ENCODE measurements at regions not wholly inside any gene's neighbourhood (a gene's known extent, or its start where the extent isn't known, plus 50 kb on each side); places are given as distances from the start of the nearest gene placed in this dataset.

GRCh38 chr18:73966954-73967353 lies 180.7 kb downstream of the FBXO15 start:
- POLR2A ChIA-PET, result no interaction called here
- H3K4me1 Mint-ChIP-seq (ENCODE audit: insufficient read depth, unreplicated experiment), result no peaks in the 10 kb centered on the region
- TF ChIP-seq CTCF (IDR thresholded peaks at IDR 0.05; ENCODE audit: unreplicated experiment), result no peak
- no peaks in the 10 kb centered on the region for H3K27me3 Mint-ChIP-seq (ENCODE audit: insufficient read depth, unreplicated experiment)
- CTCF ChIA-PET, result no interaction called here
- intact Hi-C loops (cut with micrococcal nuclease), result no loop called here
- H3K36me3 Mint-ChIP-seq (ENCODE audit: insufficient read depth, unreplicated experiment), result no peaks in the 10 kb centered on the region
- H3K9me3 Mint-ChIP-seq (ENCODE audit: unreplicated experiment), result peaks cover 7% of the 10 kb centered on the region
- H3K27ac Mint-ChIP-seq (ENCODE audit: low read depth, unreplicated experiment), result no peak overlapping the region
- no peak for DNase-seq (ENCODE audit: unreplicated experiment)
- BruUV-seq (replicated peaks), result no TSS peak
- H3K4me3 Mint-ChIP-seq (ENCODE audit: unreplicated experiment), result no peak overlapping the region

DNA sequence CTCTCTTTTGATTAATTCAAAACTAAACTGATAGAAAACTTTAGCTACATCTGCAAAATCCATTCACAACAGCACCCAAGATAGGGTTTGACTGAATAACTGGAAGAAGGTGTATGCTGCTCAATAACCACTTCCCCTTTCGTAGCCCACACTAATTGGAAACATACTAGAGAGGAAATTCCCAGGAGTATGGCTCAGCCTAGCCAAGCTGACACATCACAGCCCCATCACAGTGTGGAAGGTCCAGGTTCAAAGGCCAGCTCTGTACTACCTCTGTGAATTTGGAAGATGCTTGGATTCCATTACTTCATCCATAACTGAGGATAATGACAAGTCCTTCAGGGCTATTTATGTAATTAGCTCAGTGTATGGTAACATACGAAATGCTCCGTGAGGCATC lies 185.4 kb downstream of the FBXO15 start:
- H3K4me1 Mint-ChIP-seq (ENCODE audit: insufficient read depth, unreplicated experiment), result no peaks in the 10 kb centered on the region
- H3K27ac Mint-ChIP-seq (ENCODE audit: low read depth, unreplicated experiment), result no peak overlapping the region
- ChIA-PET POLR2A (interaction anchor here (0.7 kb wide), 1 partner anchor 143 kb away, joined by 3 read pairs; no protein-coding TSS in a partner anchor), CTCF (interaction anchor here (1.5 kb wide), 1 partner anchor 18 kb away, joined by 4 read pairs; no protein-coding TSS in a partner anchor)
- intact Hi-C loops (cut with micrococcal nuclease), result no loop called here
- TF ChIP-seq CTCF (IDR thresholded peaks at IDR 0.05; ENCODE audit: unreplicated experiment), result no peak
- DNase-seq (ENCODE audit: unreplicated experiment), result no peak
- H3K9me3 Mint-ChIP-seq (ENCODE audit: unreplicated experiment), result peaks cover 7% of the 10 kb centered on the region
- no peak overlapping the region for H3K4me3 Mint-ChIP-seq (ENCODE audit: unreplicated experiment)
- BruUV-seq (replicated peaks), result no TSS peak
- no peaks in the 10 kb centered on the region for H3K36me3 Mint-ChIP-seq (ENCODE audit: insufficient read depth, unreplicated experiment)
- no peaks in the 10 kb centered on the region for H3K27me3 Mint-ChIP-seq (ENCODE audit: insufficient read depth, unreplicated experiment)

- no TSS peak for BruUV-seq (replicated peaks)
- CTCF ChIA-PET, result interaction anchor here (1.5 kb wide), 1 partner anchor 18 kb away, joined by 4 read pairs; no protein-coding TSS in a partner anchor
- no peak for DNase-seq (ENCODE audit: unreplicated experiment)
- H3K27ac Mint-ChIP-seq (ENCODE audit: low read depth, unreplicated experiment), result no peak overlapping the region
- H3K9me3 Mint-ChIP-seq (ENCODE audit: unreplicated experiment), result peaks cover 7% of the 10 kb centered on the region
- H3K4me1 Mint-ChIP-seq (ENCODE audit: insufficient read depth, unreplicated experiment), result no peaks in the 10 kb centered on the region
- no peak for TF ChIP-seq CTCF (IDR thresholded peaks at IDR 0.05; ENCODE audit: unreplicated experiment)
- H3K4me3 Mint-ChIP-seq (ENCODE audit: unreplicated experiment), result no peak overlapping the region
- POLR2A ChIA-PET, result interaction anchor here (0.6 kb wide), 1 partner anchor 1345 kb away, joined by 3 read pairs; no protein-coding TSS in a partner anchor
- no peaks in the 10 kb centered on the region for H3K27me3 Mint-ChIP-seq (ENCODE audit: insufficient read depth, unreplicated experiment)
- H3K36me3 Mint-ChIP-seq (ENCODE audit: insufficient read depth, unreplicated experiment), result no peaks in the 10 kb centered on the region
- intact Hi-C loops (cut with micrococcal nuclease), result no loop called here
These were observed 185.8 kb downstream of the FBXO15 start for GRCh38 chr18:73961804-73962203.

DNA sequence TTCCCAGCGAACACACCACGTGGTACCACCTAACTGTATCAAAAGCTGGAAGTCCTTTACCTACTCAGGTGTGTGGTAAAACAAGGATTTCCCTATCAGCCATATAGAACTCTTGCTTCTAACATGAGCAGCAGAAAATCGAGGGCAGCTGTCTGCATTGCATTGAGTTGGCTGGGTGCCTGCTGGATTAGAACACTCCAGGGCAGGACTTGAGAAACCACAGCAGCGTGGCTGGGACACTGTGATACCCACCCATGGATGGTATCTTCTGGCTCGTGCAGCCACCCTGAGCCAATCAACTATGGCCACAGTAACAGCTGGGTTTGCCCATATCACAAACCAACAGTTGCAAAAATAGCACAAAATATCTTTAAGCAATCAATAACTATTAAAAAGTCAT lies 188.3 kb downstream of the FBXO15 start:
- Mint-ChIP-seq H3K27me3 (ENCODE audit: insufficient read depth, unreplicated experiment) (peaks cover 23% of the 10 kb centered on the region), H3K9me3 (ENCODE audit: unreplicated experiment) (no peaks in the 10 kb centered on the region), H3K4me1 (ENCODE audit: insufficient read depth, unreplicated experiment) (no peaks in the 10 kb centered on the region), H3K4me3 (ENCODE audit: unreplicated experiment) (no peak overlapping the region), H3K36me3 (ENCODE audit: insufficient read depth, unreplicated experiment) (no peaks in the 10 kb centered on the region), H3K27ac (ENCODE audit: low read depth, unreplicated experiment) (no peak overlapping the region)
- no peak for TF ChIP-seq CTCF (IDR thresholded peaks at IDR 0.05; ENCODE audit: unreplicated experiment)
- BruUV-seq (replicated peaks), result no TSS peak
- CTCF ChIA-PET, result interaction anchor here (0.6 to 0.9 kb wide), 2 partner anchors 488 to 896 kb away, joined by 3 to 4 read pairs; no protein-coding TSS in a partner anchor
- intact Hi-C loops (cut with micrococcal nuclease), result no loop called here
- peak; percentile 9 for DNase-seq (ENCODE audit: unreplicated experiment)
- POLR2A ChIA-PET, result no interaction called here

All from MCF 10A (cell line).